Astrocyte (in vitro differentiated cells and primary cell): ENCODE measurements at regions not wholly inside any gene's neighbourhood (a gene's known extent, or its start where the extent isn't known, plus 50 kb on each side); places are given as distances from the start of the nearest gene placed in this dataset.

Experiments used
- DNase-seq: peaks from one replicate; pipeline ENCODE4 v3.0.0-alpha.2; 2010; ENCODE audit warnings: low read depth
- FAIRE-seq: peaks from 2 replicates; lab custom pipeline; 2011; peaks lifted over from hg19 to GRCh38; lab: Jason Lieb, UNC
- H2AFZ ChIP-seq: 2 replicates; pipeline ENCODE4 v1.6.0; 2012; ENCODE audit warnings: low read depth, low read length, inconsistent platforms
- H3K27ac ChIP-seq: 2 replicates; pipeline ENCODE4 v1.5.1; 2011; ENCODE audit warnings: low read depth, low read length, inconsistent platforms
- H3K27me3 ChIP-seq: 2 replicates; pipeline ENCODE4 v1.6.0; 2011; ENCODE audit warnings: low read length, inconsistent platforms; ENCODE audit not compliant: insufficient read depth
- H3K36me3 ChIP-seq: 2 replicates; pipeline ENCODE4 v1.5.1; 2011; ENCODE audit warnings: low read length, inconsistent platforms; ENCODE audit not compliant: insufficient read depth
- H3K4me1 ChIP-seq: 2 replicates; pipeline ENCODE4 v1.5.1; 2011; ENCODE audit warnings: low read length, inconsistent platforms; ENCODE audit not compliant: insufficient read depth
- H3K4me2 ChIP-seq: 2 replicates; pipeline ENCODE4 v1.6.0; 2012; ENCODE audit warnings: low read length, inconsistent platforms
- H3K4me3 ChIP-seq: 2 replicates; pipeline ENCODE4 v1.5.1; 2011; ENCODE audit warnings: low read depth, mild to moderate bottlenecking, low read length, inconsistent platforms; ENCODE audit not compliant: insufficient read depth
- H3K79me2 ChIP-seq: 2 replicates; pipeline ENCODE4 v1.6.0; 2012; ENCODE audit warnings: mild to moderate bottlenecking, low read length, inconsistent platforms; ENCODE audit not compliant: insufficient read depth
- H3K9ac ChIP-seq: 2 replicates; pipeline ENCODE4 v1.6.0; 2012; ENCODE audit warnings: mild to moderate bottlenecking, low read length, inconsistent platforms
- H3K9me3 ChIP-seq: 2 replicates; pipeline ENCODE4 v1.5.1; 2012; ENCODE audit warnings: low read depth, mild to moderate bottlenecking, low read length, inconsistent platforms; ENCODE audit not compliant: insufficient read depth
- H4K20me1 ChIP-seq: 2 replicates; pipeline ENCODE4 v1.6.0; 2012; ENCODE audit warnings: low read length, inconsistent platforms; ENCODE audit not compliant: insufficient read depth
- H3K27ac Mint-ChIP-seq: one replicate; pipeline ENCODE4 v1.8.0; 2021; ENCODE audit warnings: mild to moderate bottlenecking, mixed read lengths; ENCODE audit not compliant: unreplicated experiment
- H3K27me3 Mint-ChIP-seq: one replicate; pipeline ENCODE4 v1.8.0; 2021; ENCODE audit warnings: low read depth, mixed read lengths; ENCODE audit not compliant: unreplicated experiment
- H3K36me3 Mint-ChIP-seq: one replicate; pipeline ENCODE4 v1.8.0; 2021; ENCODE audit warnings: low read depth, mixed read lengths; ENCODE audit not compliant: unreplicated experiment
- H3K4me1 Mint-ChIP-seq: one replicate; pipeline ENCODE4 v1.8.0; 2021; ENCODE audit warnings: low read depth, mixed read lengths; ENCODE audit not compliant: unreplicated experiment
- H3K4me3 Mint-ChIP-seq: one replicate; pipeline ENCODE4 v1.8.0; 2021; ENCODE audit warnings: mild to moderate bottlenecking, moderate library complexity, mixed read lengths; ENCODE audit not compliant: unreplicated experiment
- H3K9me3 Mint-ChIP-seq: one replicate; pipeline ENCODE4 v1.8.0; 2021; ENCODE audit warnings: mild to moderate bottlenecking, mixed read lengths; ENCODE audit not compliant: unreplicated experiment
- CTCF ChIP-seq: IDR thresholded peaks from 2 replicates; pipeline ENCODE4 v1.5.1; 2011; ENCODE audit warnings: low read depth, mild to moderate bottlenecking, inconsistent platforms, low read length, moderate library complexity; ENCODE audit not compliant: insufficient read depth
- EZH2 ChIP-seq: IDR thresholded peaks from 2 replicates; pipeline ENCODE4 v1.6.1; 2012; ENCODE audit warnings: mild to moderate bottlenecking, low read length, inconsistent platforms; ENCODE audit not compliant: insufficient read depth

- H3K9ac ChIP-seq = no peak overlapping the region
- H3K27ac ChIP-seq = no peak overlapping the region
- Mint-ChIP-seq H3K4me1 (peaks cover 3% of the 10 kb centered on the region), H3K9me3 (no peaks in the 10 kb centered on the region), H3K27me3 (no peaks in the 10 kb centered on the region), H3K36me3 (no peaks in the 10 kb centered on the region), H3K27ac (no peak overlapping the region), H3K4me3 (no peak overlapping the region)
- no peaks in the 10 kb centered on the region for H3K79me2 ChIP-seq
- H3K4me2 ChIP-seq = no peak overlapping the region
- H2AFZ ChIP-seq = no peak overlapping the region
- no peaks in the 10 kb centered on the region for H4K20me1 ChIP-seq
- TF ChIP-seq EZH2 (no peak), CTCF (no peak)
- no peak for DNase-seq
- no peaks in the 10 kb centered on the region for H3K27me3 ChIP-seq
- no peaks in the 10 kb centered on the region for H3K9me3 ChIP-seq
- H3K4me3 ChIP-seq = no peak overlapping the region
- H3K36me3 ChIP-seq = no peaks in the 10 kb centered on the region
- no peaks in the 10 kb centered on the region for H3K4me1 ChIP-seq
- FAIRE-seq = no peak
These were observed 912.9 kb upstream of the SEMA6A start for GRCh38 chr5:117487556-117487955.

DNA sequence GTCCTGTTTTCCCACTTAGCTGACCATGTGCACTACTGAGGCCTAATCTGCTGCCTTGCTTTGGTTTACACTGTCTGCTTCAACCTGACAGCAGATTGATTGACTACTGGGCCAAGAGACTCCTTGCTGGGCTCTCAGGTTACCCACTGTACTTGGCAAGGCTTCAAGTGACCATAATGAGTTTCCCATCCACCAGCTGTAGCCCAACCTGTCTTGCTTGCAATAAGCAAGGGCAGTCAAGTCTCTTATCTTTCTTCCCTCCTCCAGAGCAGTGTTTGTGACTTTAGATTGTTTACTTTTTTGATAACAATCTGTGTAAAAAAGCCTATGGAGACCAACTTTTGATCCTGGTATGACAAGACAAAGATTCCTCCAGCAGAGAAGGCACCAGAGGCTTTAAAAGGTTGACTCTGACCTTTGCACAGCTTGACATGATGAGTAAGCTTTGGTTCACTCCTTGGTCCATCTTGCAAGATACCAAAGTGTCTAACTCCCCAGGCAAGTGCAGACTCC lies 912.3 kb upstream of the SEMA6A start:
- H3K27me3 ChIP-seq = no peaks in the 10 kb centered on the region
- Mint-ChIP-seq H3K4me3 (no peak overlapping the region), H3K36me3 (no peaks in the 10 kb centered on the region), H3K9me3 (no peaks in the 10 kb centered on the region), H3K4me1 (peaks cover 3% of the 10 kb centered on the region), H3K27me3 (no peaks in the 10 kb centered on the region), H3K27ac (no peak overlapping the region)
- no peak for FAIRE-seq
- no peak for TF ChIP-seq CTCF
- no peak for TF ChIP-seq EZH2
- H3K36me3 ChIP-seq = no peaks in the 10 kb centered on the region
- no peaks in the 10 kb centered on the region for H3K79me2 ChIP-seq
- no peak overlapping the region for H2AFZ ChIP-seq
- H3K9me3 ChIP-seq = no peaks in the 10 kb centered on the region
- H4K20me1 ChIP-seq = no peaks in the 10 kb centered on the region
- no peak for DNase-seq
- no peak overlapping the region for H3K27ac ChIP-seq
- no peak overlapping the region for H3K9ac ChIP-seq
- no peak overlapping the region for H3K4me3 ChIP-seq
- H3K4me1 ChIP-seq = no peaks in the 10 kb centered on the region
- H3K4me2 ChIP-seq = no peak overlapping the region

DNA sequence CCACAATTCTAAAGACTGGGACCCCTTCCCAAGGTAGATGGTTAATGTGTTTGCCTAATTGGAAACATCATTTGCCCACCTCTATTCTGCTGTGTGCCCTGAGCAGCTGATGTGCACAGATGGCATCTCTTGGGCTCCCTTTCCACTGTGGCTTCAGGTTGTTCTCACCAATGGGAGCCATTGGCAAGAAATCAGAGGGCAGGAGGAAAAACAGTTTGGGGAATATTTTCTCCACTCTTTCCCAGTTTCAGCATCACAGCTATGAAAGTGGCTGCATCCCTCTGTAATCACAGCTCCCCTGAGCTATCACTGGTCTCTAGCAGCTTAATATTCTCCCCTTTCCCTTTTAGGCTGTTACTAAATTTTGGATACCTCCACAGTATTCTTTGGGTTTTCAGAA lies 911.6 kb upstream of the SEMA6A start:
- DNase-seq (no peak), FAIRE-seq (no peak)
- H3K79me2 ChIP-seq = no peaks in the 10 kb centered on the region
- H3K9ac ChIP-seq = no peak overlapping the region
- H2AFZ ChIP-seq = no peak overlapping the region
- Mint-ChIP-seq H3K27me3 (no peaks in the 10 kb centered on the region), H3K4me1 (peaks cover 3% of the 10 kb centered on the region), H3K36me3 (no peaks in the 10 kb centered on the region), H3K27ac (no peak overlapping the region), H3K4me3 (no peak overlapping the region), H3K9me3 (no peaks in the 10 kb centered on the region)
- H3K4me2 ChIP-seq = no peak overlapping the region
- no peaks in the 10 kb centered on the region for H4K20me1 ChIP-seq
- H3K4me1 ChIP-seq = no peaks in the 10 kb centered on the region
- no peaks in the 10 kb centered on the region for H3K36me3 ChIP-seq
- no peaks in the 10 kb centered on the region for H3K9me3 ChIP-seq
- no peak overlapping the region for H3K27ac ChIP-seq
- TF ChIP-seq EZH2 (no peak), CTCF (no peak)
- H3K4me3 ChIP-seq = no peak overlapping the region
- H3K27me3 ChIP-seq = no peaks in the 10 kb centered on the region
